Astrocyte (in vitro differentiated cells and primary cell): ENCODE measurements at regions not wholly inside any gene's neighbourhood (a gene's known extent, or its start where the extent isn't known, plus 50 kb on each side); places are given as distances from the start of the nearest gene placed in this dataset.

Source experiments
- CTCF ChIP-seq: IDR thresholded peaks from 2 replicates; pipeline ENCODE4 v1.5.1; 2011; ENCODE audit warnings: low read depth, mild to moderate bottlenecking, inconsistent platforms, low read length, moderate library complexity; ENCODE audit not compliant: insufficient read depth
- EZH2 ChIP-seq: IDR thresholded peaks from 2 replicates; pipeline ENCODE4 v1.6.1; 2012; ENCODE audit warnings: mild to moderate bottlenecking, low read length, inconsistent platforms; ENCODE audit not compliant: insufficient read depth

GRCh38 chr12:116411977-116412376 lies 134.5 kb upstream of the MED13L start:
- no peak for TF ChIP-seq CTCF
- no peak for TF ChIP-seq EZH2
